ENCODE measurements at regions not wholly inside any gene's neighbourhood (a gene's known extent, or its start where the extent isn't known, plus 50 kb on each side); places are given as distances from the start of the nearest gene placed in this dataset.

GRCh38 chr13:106213028-106213757 lies 322.3 kb downstream of the EFNB2 start:
- Histone ChIP-seq H3K36me3 (ENCODE audit: low read depth) (no peaks in the 10 kb centered on the region), H3K27ac (ENCODE audit: poor library complexity, severe bottlenecking) (no peak overlapping the region), H3K9me3 (ENCODE audit: severe bottlenecking) (no peaks in the 10 kb centered on the region), H3K4me1 (ENCODE audit: insufficient read depth, poor library complexity, severe bottlenecking) (no peaks in the 10 kb centered on the region), H3K27me3 (ENCODE audit: insufficient read depth, poor library complexity, severe bottlenecking) (no peaks in the 10 kb centered on the region), H3K4me3 (ENCODE audit: severe bottlenecking) (no peak overlapping the region)
- ATAC-seq (ENCODE audit: low read depth): no peak
- TF ChIP-seq CTCF (IDR thresholded peaks at IDR 0.05; ENCODE audit: poor library complexity, severe bottlenecking): no peak
- no peak for DNase-seq (ENCODE audit: low spot score)

- H3K27ac ChIP-seq (ENCODE audit: poor library complexity, severe bottlenecking): no peak overlapping the region
- no peak for TF ChIP-seq CTCF (IDR thresholded peaks at IDR 0.05; ENCODE audit: poor library complexity, severe bottlenecking)
- H3K36me3 ChIP-seq (ENCODE audit: low read depth): no peaks in the 10 kb centered on the region
- H3K4me1 ChIP-seq (ENCODE audit: insufficient read depth, poor library complexity, severe bottlenecking): no peaks in the 10 kb centered on the region
- H3K9me3 ChIP-seq (ENCODE audit: severe bottlenecking): no peaks in the 10 kb centered on the region
- H3K4me3 ChIP-seq (ENCODE audit: severe bottlenecking): no peak overlapping the region
- no peaks in the 10 kb centered on the region for H3K27me3 ChIP-seq (ENCODE audit: insufficient read depth, poor library complexity, severe bottlenecking)
- no peak for DNase-seq (ENCODE audit: low spot score)
- ATAC-seq (ENCODE audit: low read depth): no peak
Measured at GRCh38 chr13:106212386-106213010, 323.0 kb downstream of the EFNB2 start.

GRCh38 chr13:106210324-106210723 lies 325.1 kb downstream of the EFNB2 start:
- no peak overlapping the region for H3K27ac ChIP-seq (ENCODE audit: poor library complexity, severe bottlenecking)
- H3K27me3 ChIP-seq (ENCODE audit: insufficient read depth, poor library complexity, severe bottlenecking): no peaks in the 10 kb centered on the region
- no peak overlapping the region for H3K4me3 ChIP-seq (ENCODE audit: severe bottlenecking)
- no peaks in the 10 kb centered on the region for H3K36me3 ChIP-seq (ENCODE audit: low read depth)
- ATAC-seq (ENCODE audit: low read depth) (no peak), DNase-seq (ENCODE audit: low spot score) (no peak)
- no peak for TF ChIP-seq CTCF (IDR thresholded peaks at IDR 0.05; ENCODE audit: poor library complexity, severe bottlenecking)
- no peaks in the 10 kb centered on the region for H3K4me1 ChIP-seq (ENCODE audit: insufficient read depth, poor library complexity, severe bottlenecking)
- no peaks in the 10 kb centered on the region for H3K9me3 ChIP-seq (ENCODE audit: severe bottlenecking)

GRCh38 chr13:106205871-106206270 lies 329.6 kb downstream of the EFNB2 start:
- no peaks in the 10 kb centered on the region for H3K27me3 ChIP-seq (ENCODE audit: insufficient read depth, poor library complexity, severe bottlenecking)
- no peak for DNase-seq (ENCODE audit: low spot score)
- no peaks in the 10 kb centered on the region for H3K36me3 ChIP-seq (ENCODE audit: low read depth)
- H3K4me1 ChIP-seq (ENCODE audit: insufficient read depth, poor library complexity, severe bottlenecking): no peaks in the 10 kb centered on the region
- TF ChIP-seq CTCF (IDR thresholded peaks at IDR 0.05; ENCODE audit: poor library complexity, severe bottlenecking): no peak
- no peak overlapping the region for H3K27ac ChIP-seq (ENCODE audit: poor library complexity, severe bottlenecking)
- ATAC-seq (ENCODE audit: low read depth): no peak
- H3K4me3 ChIP-seq (ENCODE audit: severe bottlenecking): no peak overlapping the region
- no peaks in the 10 kb centered on the region for H3K9me3 ChIP-seq (ENCODE audit: severe bottlenecking)

- ATAC-seq (ENCODE audit: low read depth) (no peak), DNase-seq (ENCODE audit: low spot score) (no peak)
- no peaks in the 10 kb centered on the region for H3K9me3 ChIP-seq (ENCODE audit: severe bottlenecking)
- H3K4me3 ChIP-seq (ENCODE audit: severe bottlenecking): no peak overlapping the region
- H3K4me1 ChIP-seq (ENCODE audit: insufficient read depth, poor library complexity, severe bottlenecking): no peaks in the 10 kb centered on the region
- H3K27me3 ChIP-seq (ENCODE audit: insufficient read depth, poor library complexity, severe bottlenecking): no peaks in the 10 kb centered on the region
- TF ChIP-seq CTCF (IDR thresholded peaks at IDR 0.05; ENCODE audit: poor library complexity, severe bottlenecking): no peak
- no peak overlapping the region for H3K27ac ChIP-seq (ENCODE audit: poor library complexity, severe bottlenecking)
- no peaks in the 10 kb centered on the region for H3K36me3 ChIP-seq (ENCODE audit: low read depth)
Measured at GRCh38 chr13:106197496-106197895, 338.0 kb downstream of the EFNB2 start.

All from RWPE2 (cell line).